ENCODE measurements at regions not wholly inside any gene's neighbourhood (a gene's known extent, or its start where the extent isn't known, plus 50 kb on each side); places are given as distances from the start of the nearest gene placed in this dataset.

DNA sequence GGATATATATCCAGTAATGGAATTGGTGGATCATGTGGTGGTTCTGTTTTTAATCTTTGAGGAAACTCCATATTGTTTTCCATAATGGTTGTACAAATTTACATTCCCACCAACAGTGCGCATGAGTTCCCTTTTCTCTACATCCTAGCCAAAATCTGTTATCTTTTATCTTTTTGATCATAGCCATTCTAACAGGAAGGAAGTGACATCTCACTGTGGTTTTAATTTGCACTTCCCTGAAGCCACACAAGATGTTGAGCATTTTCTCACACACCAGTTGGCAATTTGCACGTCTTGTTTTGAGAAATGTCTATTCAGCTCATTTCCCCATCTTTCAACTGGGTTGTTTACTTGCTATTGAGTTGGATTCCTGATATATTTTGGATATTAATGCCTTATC, 194.9 kb downstream of the CBLL2 start (continued):
- TF ChIP-seq ATF1 (CRISPR knock-in tag; IDR thresholded peaks at IDR 0.05) (no peak), ETV6 (CRISPR knock-in tag; IDR thresholded peaks at IDR 0.05) (no peak), CBFB (CRISPR knock-in tag; IDR thresholded peaks at IDR 0.05; ENCODE audit: low read depth) (no peak), USF1 (CRISPR knock-in tag; IDR thresholded peaks at IDR 0.05) (no peak), GABPB1 (CRISPR knock-in tag; IDR thresholded peaks at IDR 0.05) (no peak)

GRCh38 chrX:22481436-22481835, 208.7 kb downstream of the CBLL2 start:
- no peak for TF ChIP-seq OVOL2 (CRISPR knock-in tag; IDR thresholded peaks at IDR 0.05; ENCODE audit: borderline replicate concordance)
- Mint-ChIP-seq H3K9me3 (peaks cover 18% of the 10 kb centered on the region), H3K27me3 (ENCODE audit: low read depth) (no peaks in the 10 kb centered on the region), H3K36me3 (0 out of 2 replicates have a peak, but pooled peaks cover 4% of the 10 kb centered on the region), H3K4me1 (no peaks in the 10 kb centered on the region), H3K4me3 (no peak overlapping the region), H3K27ac (no peak overlapping the region)
- ATAC-seq (no peak), DNase-seq (ENCODE audit: low spot score) (no peak)
- CTCF ChIA-PET = no interaction called here
- POLR2A ChIA-PET = no interaction called here

GRCh38 chrX:22486296-22486695, 213.6 kb downstream of the CBLL2 start:
- Mint-ChIP-seq H3K9me3 (peaks cover 11% of the 10 kb centered on the region), H3K36me3 (0 out of 2 replicates have a peak, but pooled peaks cover 2% of the 10 kb centered on the region), H3K27ac (no peak overlapping the region), H3K27me3 (ENCODE audit: low read depth) (no peaks in the 10 kb centered on the region), H3K4me1 (no peaks in the 10 kb centered on the region), H3K4me3 (no peak overlapping the region)
- POLR2A ChIA-PET = no interaction called here
- TF ChIP-seq, protein P1, sequence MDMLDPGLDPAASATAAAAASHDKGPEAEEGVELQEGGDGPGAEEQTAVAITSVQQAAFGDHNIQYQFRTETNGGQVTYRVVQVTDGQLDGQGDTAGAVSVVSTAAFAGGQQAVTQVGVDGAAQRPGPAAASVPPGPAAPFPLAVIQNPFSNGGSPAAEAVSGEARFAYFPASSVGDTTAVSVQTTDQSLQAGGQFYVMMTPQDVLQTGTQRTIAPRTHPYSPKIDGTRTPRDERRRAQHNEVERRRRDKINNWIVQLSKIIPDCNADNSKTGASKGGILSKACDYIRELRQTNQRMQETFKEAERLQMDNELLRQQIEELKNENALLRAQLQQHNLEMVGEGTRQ (CRISPR knock-in tag; IDR thresholded peaks at IDR 0.05) = no peak
- TF ChIP-seq CREB1 (CRISPR knock-in tag; IDR thresholded peaks at IDR 0.05) (no peak), ETV6 (CRISPR knock-in tag; IDR thresholded peaks at IDR 0.05) (no peak)
- no peak for DNase-seq (ENCODE audit: low spot score)
- no peak for ATAC-seq
- CTCF ChIA-PET = no interaction called here

DNA sequence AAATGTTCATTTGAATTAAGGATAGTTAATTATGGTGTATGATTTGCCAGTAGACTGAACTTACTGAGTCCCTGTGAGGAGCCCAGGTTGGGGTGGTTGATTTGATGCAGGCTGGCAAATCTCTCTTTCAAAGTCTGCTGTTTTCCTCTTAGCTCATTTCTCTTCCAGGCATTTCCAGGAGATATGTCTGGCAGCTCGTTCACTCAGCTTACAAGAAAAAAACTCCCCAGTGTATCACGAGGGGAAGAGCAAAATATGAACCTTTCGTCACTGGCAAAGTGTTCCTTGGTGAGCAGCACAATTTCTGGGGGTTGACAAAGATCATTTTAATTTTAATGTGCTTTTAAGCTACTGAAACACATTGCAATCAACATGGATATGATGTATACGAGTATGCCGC, 244.2 kb downstream of the CBLL2 start:
- ChIA-PET CTCF (no interaction called here), POLR2A (no interaction called here)
- DNase-seq (ENCODE audit: low spot score) (no peak), ATAC-seq (no peak)
- Mint-ChIP-seq H3K4me1 (peaks cover 8% of the 10 kb centered on the region; the same call in 1 of the 2 replicates), H3K4me3 (no peak overlapping the region), H3K36me3 (no peaks in the 10 kb centered on the region), H3K27me3 (ENCODE audit: low read depth) (no peaks in the 10 kb centered on the region), H3K27ac (no peak overlapping the region), H3K9me3 (no peaks in the 10 kb centered on the region)
- no peak for TF ChIP-seq STAT6 (CRISPR knock-in tag; conservative IDR thresholded peaks at IDR 0.05; ENCODE audit: low read depth)
- TF ChIP-seq KAT7 (CRISPR knock-in tag; IDR thresholded peaks at IDR 0.05; ENCODE audit: borderline replicate concordance) = no peak
- no peak for TF ChIP-seq ZNF121 (CRISPR knock-in tag; IDR thresholded peaks at IDR 0.05)
- TF ChIP-seq, protein P1 (CRISPR knock-in tag; IDR thresholded peaks at IDR 0.05) = no peak
- TF ChIP-seq, protein P2, sequence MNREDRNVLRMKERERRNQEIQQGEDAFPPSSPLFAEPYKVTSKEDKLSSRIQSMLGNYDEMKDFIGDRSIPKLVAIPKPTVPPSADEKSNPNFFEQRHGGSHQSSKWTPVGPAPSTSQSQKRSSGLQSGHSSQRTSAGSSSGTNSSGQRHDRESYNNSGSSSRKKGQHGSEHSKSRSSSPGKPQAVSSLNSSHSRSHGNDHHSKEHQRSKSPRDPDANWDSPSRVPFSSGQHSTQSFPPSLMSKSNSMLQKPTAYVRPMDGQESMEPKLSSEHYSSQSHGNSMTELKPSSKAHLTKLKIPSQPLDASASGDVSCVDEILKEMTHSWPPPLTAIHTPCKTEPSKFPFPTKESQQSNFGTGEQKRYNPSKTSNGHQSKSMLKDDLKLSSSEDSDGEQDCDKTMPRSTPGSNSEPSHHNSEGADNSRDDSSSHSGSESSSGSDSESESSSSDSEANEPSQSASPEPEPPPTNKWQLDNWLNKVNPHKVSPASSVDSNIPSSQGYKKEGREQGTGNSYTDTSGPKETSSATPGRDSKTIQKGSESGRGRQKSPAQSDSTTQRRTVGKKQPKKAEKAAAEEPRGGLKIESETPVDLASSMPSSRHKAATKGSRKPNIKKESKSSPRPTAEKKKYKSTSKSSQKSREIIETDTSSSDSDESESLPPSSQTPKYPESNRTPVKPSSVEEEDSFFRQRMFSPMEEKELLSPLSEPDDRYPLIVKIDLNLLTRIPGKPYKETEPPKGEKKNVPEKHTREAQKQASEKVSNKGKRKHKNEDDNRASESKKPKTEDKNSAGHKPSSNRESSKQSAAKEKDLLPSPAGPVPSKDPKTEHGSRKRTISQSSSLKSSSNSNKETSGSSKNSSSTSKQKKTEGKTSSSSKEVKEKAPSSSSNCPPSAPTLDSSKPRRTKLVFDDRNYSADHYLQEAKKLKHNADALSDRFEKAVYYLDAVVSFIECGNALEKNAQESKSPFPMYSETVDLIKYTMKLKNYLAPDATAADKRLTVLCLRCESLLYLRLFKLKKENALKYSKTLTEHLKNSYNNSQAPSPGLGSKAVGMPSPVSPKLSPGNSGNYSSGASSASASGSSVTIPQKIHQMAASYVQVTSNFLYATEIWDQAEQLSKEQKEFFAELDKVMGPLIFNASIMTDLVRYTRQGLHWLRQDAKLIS (CRISPR knock-in tag; IDR thresholded peaks at IDR 0.05; ENCODE audit: borderline replicate concordance) = no peak
- no peak for TF ChIP-seq RELA (CRISPR knock-in tag; IDR thresholded peaks at IDR 0.05; ENCODE audit: borderline replicate concordance)
- TF ChIP-seq, protein P3, sequence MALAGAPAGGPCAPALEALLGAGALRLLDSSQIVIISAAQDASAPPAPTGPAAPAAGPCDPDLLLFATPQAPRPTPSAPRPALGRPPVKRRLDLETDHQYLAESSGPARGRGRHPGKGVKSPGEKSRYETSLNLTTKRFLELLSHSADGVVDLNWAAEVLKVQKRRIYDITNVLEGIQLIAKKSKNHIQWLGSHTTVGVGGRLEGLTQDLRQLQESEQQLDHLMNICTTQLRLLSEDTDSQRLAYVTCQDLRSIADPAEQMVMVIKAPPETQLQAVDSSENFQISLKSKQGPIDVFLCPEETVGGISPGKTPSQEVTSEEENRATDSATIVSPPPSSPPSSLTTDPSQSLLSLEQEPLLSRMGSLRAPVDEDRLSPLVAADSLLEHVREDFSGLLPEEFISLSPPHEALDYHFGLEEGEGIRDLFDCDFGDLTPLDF (CRISPR knock-in tag; IDR thresholded peaks at IDR 0.05) = no peak
- no peak for TF ChIP-seq FOXJ3 (CRISPR knock-in tag; IDR thresholded peaks at IDR 0.05; ENCODE audit: borderline replicate concordance)
- no peak for TF ChIP-seq NFATC4 (CRISPR knock-in tag; IDR thresholded peaks at IDR 0.05)
- TF ChIP-seq, protein P4, sequence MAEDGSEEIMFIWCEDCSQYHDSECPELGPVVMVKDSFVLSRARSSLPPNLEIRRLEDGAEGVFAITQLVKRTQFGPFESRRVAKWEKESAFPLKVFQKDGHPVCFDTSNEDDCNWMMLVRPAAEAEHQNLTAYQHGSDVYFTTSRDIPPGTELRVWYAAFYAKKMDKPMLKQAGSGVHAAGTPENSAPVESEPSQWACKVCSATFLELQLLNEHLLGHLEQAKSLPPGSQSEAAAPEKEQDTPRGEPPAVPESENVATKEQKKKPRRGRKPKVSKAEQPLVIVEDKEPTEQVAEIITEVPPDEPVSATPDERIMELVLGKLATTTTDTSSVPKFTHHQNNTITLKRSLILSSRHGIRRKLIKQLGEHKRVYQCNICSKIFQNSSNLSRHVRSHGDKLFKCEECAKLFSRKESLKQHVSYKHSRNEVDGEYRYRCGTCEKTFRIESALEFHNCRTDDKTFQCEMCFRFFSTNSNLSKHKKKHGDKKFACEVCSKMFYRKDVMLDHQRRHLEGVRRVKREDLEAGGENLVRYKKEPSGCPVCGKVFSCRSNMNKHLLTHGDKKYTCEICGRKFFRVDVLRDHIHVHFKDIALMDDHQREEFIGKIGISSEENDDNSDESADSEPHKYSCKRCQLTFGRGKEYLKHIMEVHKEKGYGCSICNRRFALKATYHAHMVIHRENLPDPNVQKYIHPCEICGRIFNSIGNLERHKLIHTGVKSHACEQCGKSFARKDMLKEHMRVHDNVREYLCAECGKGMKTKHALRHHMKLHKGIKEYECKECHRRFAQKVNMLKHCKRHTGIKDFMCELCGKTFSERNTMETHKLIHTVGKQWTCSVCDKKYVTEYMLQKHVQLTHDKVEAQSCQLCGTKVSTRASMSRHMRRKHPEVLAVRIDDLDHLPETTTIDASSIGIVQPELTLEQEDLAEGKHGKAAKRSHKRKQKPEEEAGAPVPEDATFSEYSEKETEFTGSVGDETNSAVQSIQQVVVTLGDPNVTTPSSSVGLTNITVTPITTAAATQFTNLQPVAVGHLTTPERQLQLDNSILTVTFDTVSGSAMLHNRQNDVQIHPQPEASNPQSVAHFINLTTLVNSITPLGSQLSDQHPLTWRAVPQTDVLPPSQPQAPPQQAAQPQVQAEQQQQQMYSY (CRISPR knock-in tag; IDR thresholded peaks at IDR 0.05) = no peak

All from WTC11 (cell line).